AG04449 (cell line): ENCODE measurements at regions not wholly inside any gene's neighbourhood (a gene's known extent, or its start where the extent isn't known, plus 50 kb on each side); places are given as distances from the start of the nearest gene placed in this dataset.

ENCODE experiments used
- CTCF ChIA-PET: fragments of 350-600 bp; formaldehyde crosslinking; extraction: SDS; loops from one replicate; lab custom pipeline; 2021; ENCODE audit warnings: antibody characterized with exemption; lab: Yijun Ruan, JAX
- POLR2A ChIA-PET: fragments of 400-600, 350-600 bp; formaldehyde crosslinking; extraction: SDS; loops from one replicate; lab custom pipeline; 2020; ENCODE audit warnings: antibody characterized with exemption, inconsistent platforms; lab: Yijun Ruan, JAX
- DNase-seq: peaks from one replicate; pipeline ENCODE4 v3.0.0-alpha.2; 2010; ENCODE audit warnings: low read depth, low spot score
- H3K4me3 ChIP-seq: 2 replicates; pipeline ENCODE4 v1.5.1; 2011; ENCODE audit warnings: low read depth, mild to moderate bottlenecking, control low read depth, low read length
- TF ChIP-seq, protein P1 (sequence below): IDR thresholded peaks from one replicate; pipeline ENCODE4 v1.5.1; 2011; ENCODE audit warnings: mild to moderate bottlenecking, moderate library complexity, low read length, control low read depth, inconsistent platforms; ENCODE audit not compliant: insufficient read depth; ENCODE audit errors: missing control alignments

DNA sequence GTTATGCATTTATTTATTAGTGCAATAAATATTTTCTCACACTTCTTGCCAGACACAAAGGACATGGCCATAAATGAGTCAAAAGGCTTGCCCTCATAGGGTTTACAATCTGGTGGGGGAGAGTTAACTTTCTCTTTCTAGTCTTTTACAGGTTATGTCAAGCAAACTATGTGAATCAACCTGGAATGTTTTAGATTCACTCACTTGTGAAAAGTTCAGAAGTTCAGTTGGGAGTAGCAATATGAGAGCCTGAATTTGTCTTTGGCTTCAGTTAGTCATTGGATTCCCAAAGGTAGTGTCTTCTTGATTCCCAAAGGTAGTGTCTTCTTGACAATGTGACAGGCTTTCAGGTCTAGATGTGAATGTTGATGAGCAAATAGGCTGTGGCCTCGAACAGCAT, 264.8 kb downstream of the SOX2 start:
- TF ChIP-seq, protein P1, sequence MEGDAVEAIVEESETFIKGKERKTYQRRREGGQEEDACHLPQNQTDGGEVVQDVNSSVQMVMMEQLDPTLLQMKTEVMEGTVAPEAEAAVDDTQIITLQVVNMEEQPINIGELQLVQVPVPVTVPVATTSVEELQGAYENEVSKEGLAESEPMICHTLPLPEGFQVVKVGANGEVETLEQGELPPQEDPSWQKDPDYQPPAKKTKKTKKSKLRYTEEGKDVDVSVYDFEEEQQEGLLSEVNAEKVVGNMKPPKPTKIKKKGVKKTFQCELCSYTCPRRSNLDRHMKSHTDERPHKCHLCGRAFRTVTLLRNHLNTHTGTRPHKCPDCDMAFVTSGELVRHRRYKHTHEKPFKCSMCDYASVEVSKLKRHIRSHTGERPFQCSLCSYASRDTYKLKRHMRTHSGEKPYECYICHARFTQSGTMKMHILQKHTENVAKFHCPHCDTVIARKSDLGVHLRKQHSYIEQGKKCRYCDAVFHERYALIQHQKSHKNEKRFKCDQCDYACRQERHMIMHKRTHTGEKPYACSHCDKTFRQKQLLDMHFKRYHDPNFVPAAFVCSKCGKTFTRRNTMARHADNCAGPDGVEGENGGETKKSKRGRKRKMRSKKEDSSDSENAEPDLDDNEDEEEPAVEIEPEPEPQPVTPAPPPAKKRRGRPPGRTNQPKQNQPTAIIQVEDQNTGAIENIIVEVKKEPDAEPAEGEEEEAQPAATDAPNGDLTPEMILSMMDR = no peak
- no peak for DNase-seq
- CTCF ChIA-PET = no interaction called here
- H3K4me3 ChIP-seq = no peak overlapping the region
- POLR2A ChIA-PET = no interaction called here

DNA sequence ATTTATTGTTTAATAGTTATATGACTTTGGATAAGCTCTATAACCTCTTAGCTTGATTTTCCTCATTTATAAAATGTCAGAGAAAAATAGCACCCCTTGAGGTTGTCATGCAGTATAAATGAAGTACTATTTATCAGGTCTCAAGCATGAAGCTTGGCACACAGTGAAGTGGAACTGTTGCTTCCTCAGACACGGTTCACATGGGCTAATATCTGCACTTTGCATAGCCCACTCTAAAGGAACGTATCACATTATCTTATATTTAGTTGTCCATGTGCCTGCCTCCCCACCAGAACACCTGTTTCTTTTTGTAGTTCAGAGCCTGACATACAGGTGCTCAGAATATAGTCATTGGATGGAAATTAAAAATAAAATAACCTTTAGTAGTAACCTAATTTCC, 273.7 kb downstream of the SOX2 start:
- no peak for DNase-seq
- TF ChIP-seq, protein P1 = no peak
- ChIA-PET CTCF (no interaction called here), POLR2A (no interaction called here)
- H3K4me3 ChIP-seq = no peak overlapping the region

DNA sequence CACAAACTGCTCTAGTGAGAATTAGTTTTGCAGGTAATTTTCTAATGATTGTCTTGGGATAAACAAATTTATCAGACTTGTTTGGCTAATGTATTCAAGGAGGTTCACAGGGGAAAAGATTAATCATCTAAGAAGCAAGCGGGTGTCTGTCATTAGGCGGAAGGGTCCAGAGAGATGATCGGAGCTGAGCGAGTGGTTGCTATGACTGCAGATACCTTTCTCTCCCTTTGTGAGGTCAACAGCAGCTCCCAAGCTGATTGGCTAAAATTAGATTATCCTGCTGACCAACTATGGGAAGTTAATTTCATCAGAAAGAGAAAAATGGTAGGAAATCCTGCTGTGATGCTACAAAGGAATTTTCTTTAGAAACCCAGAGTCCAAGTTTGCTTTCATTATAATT, 276.0 kb downstream of the SOX2 start:
- ChIA-PET POLR2A (no interaction called here), CTCF (no interaction called here)
- H3K4me3 ChIP-seq = no peak overlapping the region
- DNase-seq = no peak
- TF ChIP-seq, protein P1 = no peak

DNA sequence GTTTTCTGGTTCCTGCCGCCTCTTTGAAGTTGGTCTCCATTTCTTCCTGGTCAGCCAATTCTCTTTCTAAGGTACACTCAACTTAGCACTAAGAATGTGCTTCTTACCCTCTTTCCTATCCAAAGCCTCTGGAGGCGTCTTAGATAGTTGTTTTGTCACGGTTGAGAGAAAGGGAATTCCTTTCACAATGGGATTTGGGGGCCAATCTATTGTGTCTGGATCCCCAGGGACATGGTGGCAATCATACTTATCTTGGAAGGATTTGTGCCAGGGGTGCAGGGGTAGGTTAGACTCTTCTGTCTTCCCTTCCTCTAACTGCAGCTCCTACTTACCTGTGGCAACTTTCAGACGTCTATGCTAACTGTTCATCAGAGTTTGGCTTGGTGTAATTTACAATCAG, 287.1 kb downstream of the SOX2 start:
- H3K4me3 ChIP-seq = no peak overlapping the region
- TF ChIP-seq, protein P1 = no peak
- POLR2A ChIA-PET = no interaction called here
- CTCF ChIA-PET = no interaction called here
- no peak for DNase-seq

DNA sequence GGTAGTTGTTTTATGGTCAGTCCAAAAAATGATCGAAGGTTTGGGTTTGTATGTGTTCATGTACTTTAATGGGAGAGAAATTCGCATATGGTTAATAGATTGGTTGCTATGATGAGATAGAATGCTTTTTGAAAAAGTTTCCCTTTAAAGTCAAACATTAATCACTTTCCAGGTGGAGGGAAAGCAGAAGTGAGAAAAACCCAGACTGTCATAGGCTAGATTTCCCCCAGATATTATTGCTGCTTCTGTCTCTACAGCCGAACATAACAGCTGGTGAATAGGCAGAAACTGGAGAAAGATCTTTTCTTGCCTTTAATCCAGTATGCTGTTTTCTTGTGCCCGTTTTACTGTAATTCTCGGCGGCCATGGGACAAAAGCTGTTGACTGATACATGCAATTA, 287.6 kb downstream of the SOX2 start:
- TF ChIP-seq, protein P1 = no peak
- CTCF ChIA-PET = no interaction called here
- no peak for DNase-seq
- no peak overlapping the region for H3K4me3 ChIP-seq
- POLR2A ChIA-PET = no interaction called here

DNA sequence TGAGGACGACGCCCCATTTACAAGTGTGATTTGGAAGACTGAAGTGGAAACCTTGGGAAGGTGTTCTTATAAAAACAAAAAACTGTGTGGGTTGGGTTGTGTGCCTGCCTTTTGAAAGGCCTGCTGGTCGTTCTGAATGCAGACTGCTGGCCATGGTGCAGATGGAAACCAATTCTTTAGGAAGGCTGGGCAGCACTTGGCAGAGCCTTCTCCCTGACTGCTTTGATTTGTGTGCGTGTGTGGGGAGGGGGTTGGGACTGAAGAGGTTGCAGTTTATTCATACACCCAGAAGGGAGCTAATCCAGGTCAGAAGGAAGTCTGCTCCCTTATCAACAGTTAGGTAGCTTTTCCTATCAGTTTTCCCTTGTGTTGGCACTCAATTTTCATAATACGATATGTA, 288.7 kb downstream of the SOX2 start:
- ChIA-PET POLR2A (no interaction called here), CTCF (no interaction called here)
- TF ChIP-seq, protein P1 = no peak
- DNase-seq = no peak
- no peak overlapping the region for H3K4me3 ChIP-seq
